ENCODE measurements at regions not wholly inside any gene's neighbourhood (a gene's known extent, or its start where the extent isn't known, plus 50 kb on each side); places are given as distances from the start of the nearest gene placed in this dataset.

DNA sequence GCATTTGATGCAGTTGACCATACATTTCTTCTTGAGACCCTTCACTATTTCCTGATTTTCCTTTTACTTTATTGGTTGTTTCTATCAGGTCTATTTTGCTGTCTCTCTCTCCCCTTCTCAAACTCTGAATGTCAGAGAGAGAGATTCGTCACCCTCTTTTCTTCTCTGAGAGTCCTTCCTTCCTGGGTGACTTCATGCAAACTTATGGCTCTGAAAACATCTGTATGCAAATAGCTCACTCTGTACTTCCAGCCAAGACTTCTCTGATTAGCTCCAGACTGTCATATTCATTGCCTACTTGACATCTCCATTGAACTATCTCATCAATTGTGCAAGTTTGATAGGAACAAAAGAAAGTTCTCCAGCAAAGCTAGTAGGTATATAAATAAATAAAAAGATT lies 191.7 kb upstream of the KLF6 start:
- TF ChIP-seq, protein P1, sequence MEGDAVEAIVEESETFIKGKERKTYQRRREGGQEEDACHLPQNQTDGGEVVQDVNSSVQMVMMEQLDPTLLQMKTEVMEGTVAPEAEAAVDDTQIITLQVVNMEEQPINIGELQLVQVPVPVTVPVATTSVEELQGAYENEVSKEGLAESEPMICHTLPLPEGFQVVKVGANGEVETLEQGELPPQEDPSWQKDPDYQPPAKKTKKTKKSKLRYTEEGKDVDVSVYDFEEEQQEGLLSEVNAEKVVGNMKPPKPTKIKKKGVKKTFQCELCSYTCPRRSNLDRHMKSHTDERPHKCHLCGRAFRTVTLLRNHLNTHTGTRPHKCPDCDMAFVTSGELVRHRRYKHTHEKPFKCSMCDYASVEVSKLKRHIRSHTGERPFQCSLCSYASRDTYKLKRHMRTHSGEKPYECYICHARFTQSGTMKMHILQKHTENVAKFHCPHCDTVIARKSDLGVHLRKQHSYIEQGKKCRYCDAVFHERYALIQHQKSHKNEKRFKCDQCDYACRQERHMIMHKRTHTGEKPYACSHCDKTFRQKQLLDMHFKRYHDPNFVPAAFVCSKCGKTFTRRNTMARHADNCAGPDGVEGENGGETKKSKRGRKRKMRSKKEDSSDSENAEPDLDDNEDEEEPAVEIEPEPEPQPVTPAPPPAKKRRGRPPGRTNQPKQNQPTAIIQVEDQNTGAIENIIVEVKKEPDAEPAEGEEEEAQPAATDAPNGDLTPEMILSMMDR (IDR thresholded peaks at IDR 0.05; ENCODE audit: extremely low read depth, missing control alignments): no peak
- DNase-seq (ENCODE audit: low spot score): no peak

DNA sequence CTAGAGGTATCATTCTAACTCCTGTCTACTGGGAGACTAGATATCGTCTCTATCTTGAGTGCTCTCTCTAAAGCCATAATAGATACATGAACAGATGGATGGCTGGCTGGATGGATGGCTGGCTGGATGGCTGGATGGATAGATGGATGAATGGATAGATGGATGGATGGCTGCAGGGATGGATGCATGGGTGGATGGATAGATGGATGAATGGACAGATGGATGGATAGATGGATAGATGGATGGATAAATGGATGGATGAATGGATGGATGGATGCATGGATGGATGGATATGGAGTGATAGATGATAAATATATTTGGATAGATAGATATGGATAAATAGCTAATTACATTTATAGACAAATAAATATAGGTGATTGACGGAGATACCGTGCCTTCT lies 191.2 kb upstream of the KLF6 start:
- no peak for DNase-seq (ENCODE audit: low spot score)
- TF ChIP-seq, protein P1 (IDR thresholded peaks at IDR 0.05; ENCODE audit: extremely low read depth, missing control alignments): no peak

DNA sequence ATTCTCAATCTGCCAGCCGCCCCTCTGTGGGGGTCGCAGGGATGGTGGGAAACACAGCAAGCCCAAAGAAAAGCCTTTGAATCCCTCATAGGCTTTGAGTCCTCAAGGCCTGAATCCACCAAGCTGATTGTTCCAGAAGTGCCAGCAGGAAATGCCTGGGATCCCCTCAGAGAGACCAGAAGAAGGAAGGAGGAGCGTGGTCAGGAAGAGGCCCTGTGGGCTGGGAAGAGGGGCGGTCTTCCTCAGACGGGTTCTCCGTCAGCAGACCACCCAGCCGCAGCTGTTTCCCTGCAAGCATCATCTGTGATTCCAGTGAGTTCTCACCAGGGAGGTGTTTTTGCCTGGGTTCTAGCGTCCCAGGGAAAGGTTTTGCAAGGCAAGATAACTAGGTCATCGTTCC lies 190.0 kb upstream of the KLF6 start:
- TF ChIP-seq, protein P1 (IDR thresholded peaks at IDR 0.05; ENCODE audit: extremely low read depth, missing control alignments): no peak
- DNase-seq (ENCODE audit: low spot score): no peak

DNA sequence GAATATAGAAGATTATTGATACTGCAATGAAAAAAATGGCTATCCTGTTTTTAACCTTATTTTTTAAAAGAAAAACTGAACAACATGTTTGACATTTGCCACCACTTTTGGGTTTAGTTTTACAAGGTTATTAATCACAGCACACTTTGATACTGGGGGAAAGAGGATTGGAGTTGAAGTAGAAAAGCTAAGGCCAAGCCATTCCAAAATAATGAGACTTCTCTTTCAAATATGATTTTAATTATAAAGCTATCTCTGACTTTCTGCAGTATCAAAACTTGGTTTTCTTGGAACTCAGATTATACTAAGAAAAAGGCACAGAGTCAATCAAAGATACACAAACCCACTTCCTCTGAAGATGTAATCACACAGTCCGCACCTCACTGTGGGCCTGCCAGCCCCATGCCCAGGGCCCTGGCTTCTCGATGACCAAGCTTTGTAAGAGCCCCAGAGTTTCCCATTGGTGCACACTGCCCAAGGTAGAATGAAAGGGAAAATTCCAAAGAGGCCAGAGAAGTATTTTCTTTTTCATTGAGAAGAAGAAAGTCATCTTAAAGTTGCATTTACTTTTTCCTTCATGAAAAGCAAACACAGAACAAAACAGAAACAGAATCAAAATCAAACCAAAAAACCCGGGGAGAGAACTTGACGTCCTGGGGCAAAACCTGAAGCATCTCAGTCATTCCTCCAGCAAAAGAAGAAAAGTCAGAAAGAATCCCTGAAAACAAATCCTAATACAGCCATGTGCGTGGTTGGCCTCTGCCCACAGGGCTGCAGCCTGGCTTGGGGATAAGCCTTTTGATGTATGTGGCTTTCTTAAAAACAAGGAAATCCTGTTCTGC lies 187.7 kb upstream of the KLF6 start:
- TF ChIP-seq, protein P1 (IDR thresholded peaks at IDR 0.05; ENCODE audit: extremely low read depth, missing control alignments): no peak
- DNase-seq (ENCODE audit: low spot score): no peak

DNA sequence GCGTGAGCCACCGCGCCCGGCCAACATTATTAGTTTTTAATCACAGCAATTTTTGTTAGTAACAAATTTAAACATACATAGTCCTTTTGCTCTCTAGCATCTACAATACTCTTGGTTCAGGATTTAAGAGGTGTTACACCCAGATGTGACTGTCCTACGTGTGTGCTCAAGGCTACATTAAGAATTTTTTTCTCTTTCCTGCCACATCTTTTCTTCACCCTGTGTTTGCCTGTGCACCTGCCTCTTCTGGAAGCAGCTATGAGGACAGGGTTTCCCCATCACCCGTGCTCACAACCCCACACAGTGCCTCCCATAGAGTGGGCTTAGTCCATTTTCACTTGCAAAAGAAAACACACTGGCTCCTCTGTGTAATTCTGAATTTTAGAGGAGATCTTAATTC lies 186.7 kb upstream of the KLF6 start:
- DNase-seq (ENCODE audit: low spot score): no peak
- TF ChIP-seq, protein P1 (IDR thresholded peaks at IDR 0.05; ENCODE audit: extremely low read depth, missing control alignments): no peak

DNA sequence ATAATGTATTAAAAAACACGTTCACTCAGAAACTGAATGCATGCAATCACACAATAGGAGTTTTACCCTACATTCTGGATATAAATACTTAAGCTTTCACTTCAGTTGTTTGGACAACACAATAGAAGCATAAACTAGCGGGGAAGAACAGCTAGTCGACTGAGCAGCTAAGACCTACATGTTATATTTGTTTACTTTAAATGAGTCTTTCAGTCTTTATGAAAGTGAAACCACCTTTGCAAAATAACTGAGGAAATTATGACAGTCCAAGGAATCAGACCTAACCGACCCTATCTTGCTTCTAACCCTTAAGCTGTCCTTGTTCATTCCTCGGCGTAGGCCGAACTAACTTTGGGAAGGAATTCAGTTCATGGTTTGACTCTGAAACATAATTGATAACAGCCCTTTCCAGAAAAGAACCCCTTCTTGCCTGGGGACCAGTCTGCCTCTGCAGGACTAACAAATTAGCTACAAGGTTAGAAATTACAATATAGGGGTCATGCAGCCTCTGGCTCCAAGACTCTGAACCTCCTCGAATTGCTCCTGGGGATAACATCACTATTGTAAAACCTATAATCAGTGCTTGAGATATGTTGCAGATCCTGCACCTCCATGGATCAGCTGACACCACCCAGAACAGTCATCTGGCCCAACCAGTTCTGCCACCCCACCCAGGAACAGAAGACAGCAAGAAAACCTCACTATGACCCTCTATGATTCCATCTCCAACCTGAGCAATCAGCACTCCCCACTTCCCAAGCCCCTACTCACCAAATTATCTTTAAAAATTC lies 185.1 kb upstream of the KLF6 start:
- TF ChIP-seq, protein P1 (IDR thresholded peaks at IDR 0.05; ENCODE audit: extremely low read depth, missing control alignments): no peak
- DNase-seq (ENCODE audit: low spot score): no peak

DNA sequence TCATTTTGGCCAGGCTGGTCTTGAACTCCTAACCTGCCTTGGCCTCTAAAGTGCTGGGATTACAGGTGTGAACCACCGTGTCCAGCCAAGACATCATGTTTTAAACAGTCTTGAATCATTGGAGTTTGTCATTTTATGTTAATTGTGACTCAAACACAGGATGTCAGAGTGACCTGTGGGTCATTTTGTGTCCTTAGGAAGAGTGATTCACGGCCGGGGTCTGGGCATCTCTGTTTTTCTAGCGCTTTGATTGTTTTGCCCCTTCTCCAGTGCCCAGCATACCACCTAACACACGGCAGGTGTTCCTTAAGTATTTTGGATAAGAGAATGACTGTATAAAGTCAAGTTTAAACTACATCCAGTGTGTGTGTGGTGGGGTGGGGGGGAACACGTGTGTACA lies 183.7 kb upstream of the KLF6 start:
- TF ChIP-seq, protein P1 (IDR thresholded peaks at IDR 0.05; ENCODE audit: extremely low read depth, missing control alignments): no peak
- DNase-seq (ENCODE audit: low spot score): no peak

All from GM20000 (cell line).